Pancreas (tissue), 10 donors: ENCODE measurements at regions not wholly inside any gene's neighbourhood (a gene's known extent, or its start where the extent isn't known, plus 50 kb on each side); places are given as distances from the start of the nearest gene placed in this dataset.

Experiments used
- ATAC-seq, 4 donors: fragments of 200-7000 bp; cut with Tn5 transposase; one replicate each; pipeline versions ENCODE4 v1.8.0 to v1.9.1; 2020; ENCODE audit warnings: mild to moderate bottlenecking in 4 of 4, moderate library complexity in 4 of 4
- DNase-seq, 6 donors: peaks; one replicate each; pipeline ENCODE4 v3.0.0-alpha.2; 2020
- FAIRE-seq: peaks from 2 replicates; lab custom pipeline; 2012; peaks lifted over from hg19 to GRCh38; lab: Jason Lieb, UNC
- H3K27ac ChIP-seq, 4 donors: fragments of 200-600 bp; sonication (generic); 1 replicate in 3 of 4; 2 replicates in 1 of 4; pipeline versions ENCODE4 v1.5.0 to v1.8.0; 2020
- H3K27me3 ChIP-seq, 4 donors: fragments of 200-600 bp; one replicate each; pipeline ENCODE4 v1.8.0; 2021
- H3K36me3 ChIP-seq, 3 donors: fragments of 200-600 bp; sonication (generic) in 1 of 3; one replicate each; pipeline versions ENCODE4 v1.5.0 to v1.8.0; 2020 to 2021
- H3K4me1 ChIP-seq, 3 donors: fragments of 200-600 bp; one replicate each; pipeline ENCODE4 v1.8.0; 2021
- H3K4me3 ChIP-seq, 4 donors: fragments of 200-600 bp; sonication (generic) in 2 of 4; one replicate each; pipeline versions ENCODE4 v1.5.0 to v1.8.0; 2020 to 2021
- H3K9me3 ChIP-seq, 4 donors: fragments of 200-600 bp; one replicate each; pipeline ENCODE4 v1.8.0; 2021
- CTCF ChIP-seq, 4 donors: fragments of 200-600 bp; sonication (generic) in 3 of 4; IDR thresholded peaks; one replicate each; pipeline versions ENCODE4 v1.5.0 to v1.8.0; 2021; ENCODE audit warnings: antibody characterized with exemption in 4 of 4
- WGBS, 2 donors: extraction: QIAGEN DNeasy Blood & Tissue Kit; methylation state at CpG; one replicate each; pipeline ENCODE4 v1.1.7; 2013; 5-methylcytosine and 5-hydroxymethylcytosine counted together
- intact Hi-C, 3 donors: fragments of 100-400 bp; cut with DNase I; formaldehyde crosslinking; loops; one replicate each; pipeline versions ENCODE4 v1.11.1 to v1.14.2; 2022
- donor health status: healthy with polysubstance abuse.
- donor health status: DM: no; HTN: no; CAD: no; lungs with moderate emphysema.
- donor health status: DM: no; HTN: no; CAD: no.
- donor health status: control.
- donor health status: control.
- donor health status: Bipolar disorder and iron deficiency.
- donor health status: DM: yes; HTN: yes; CAD: no.
- donor health status: DM: no; HTN: no; CAD: no.
- donor health status: DM: no; HTN: no; CAD: no.
- donor health status: DM: yes; HTN: yes; CAD: no.

GRCh38 chr10:52915391-52915790, 142.8 kb upstream of the MBL2 start:
- no peak for FAIRE-seq
- intact Hi-C loops = no loop called here

GRCh38 chr10:52911163-52911562, 138.6 kb upstream of the MBL2 start:
- no peaks in the 10 kb centered on the region for H3K4me1 ChIP-seq
- ATAC-seq (no peak), FAIRE-seq (no peak), DNase-seq (no peak)
- H3K27me3 ChIP-seq = no peaks in the 10 kb centered on the region
- H3K9me3 ChIP-seq = no peaks in the 10 kb centered on the region
- no peak overlapping the region for H3K4me3 ChIP-seq
- WGBS, 2 donors = 90 to 100% methylated on average over 1 of the region's 1 CpG
- no peak for TF ChIP-seq CTCF (IDR thresholded peaks at IDR 0.05)
- H3K27ac ChIP-seq = no peak overlapping the region
- no peaks in the 10 kb centered on the region for H3K36me3 ChIP-seq
- intact Hi-C loops = no loop called here

More at GRCh38 chr10:52915391-52915790, 142.8 kb upstream of the MBL2 start:
- Histone ChIP-seq H3K27ac (no peak overlapping the region), H3K4me1 (no peaks in the 10 kb centered on the region), H3K27me3 (no peaks in the 10 kb centered on the region), H3K4me3 (no peak overlapping the region), H3K9me3 (no peaks in the 10 kb centered on the region), H3K36me3 (no peaks in the 10 kb centered on the region)
- TF ChIP-seq CTCF (IDR thresholded peaks at IDR 0.05) = no peak
- 74 to 88% methylated on average over 1 of the region's 1 CpG for WGBS, 2 donors
- ATAC-seq (no peak), DNase-seq (no peak)

DNA sequence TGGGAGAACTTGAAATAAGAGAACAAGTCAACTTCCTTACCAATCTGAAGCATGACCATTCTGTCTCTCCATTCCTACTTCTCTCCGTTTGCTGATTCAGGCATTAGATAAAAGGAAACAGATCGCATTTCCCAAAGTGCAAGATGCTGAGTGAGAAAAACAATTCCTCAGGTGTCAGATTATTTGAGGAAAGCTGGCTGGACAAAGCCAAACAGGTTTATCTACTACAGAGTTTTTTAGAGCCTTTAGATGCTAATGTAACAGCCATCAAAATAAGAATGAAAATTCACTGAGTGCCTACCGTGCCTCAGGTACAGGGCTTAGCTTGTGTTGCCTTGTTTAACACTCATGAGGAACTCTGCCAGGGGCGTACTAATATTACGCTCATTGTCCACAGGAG, 135.9 kb upstream of the MBL2 start:
- H3K4me1 ChIP-seq = no peaks in the 10 kb centered on the region
- no peaks in the 10 kb centered on the region for H3K27me3 ChIP-seq
- no peak for DNase-seq
- WGBS, 2 donors = 58 to 65% methylated on average over 5 of the region's 5 CpGs
- H3K27ac ChIP-seq = no peak overlapping the region
- no peak overlapping the region for H3K4me3 ChIP-seq
- ATAC-seq = no peak
- H3K36me3 ChIP-seq = no peaks in the 10 kb centered on the region
- FAIRE-seq = no peak
- no peak for TF ChIP-seq CTCF (IDR thresholded peaks at IDR 0.05)
- intact Hi-C loops = no loop called here
- no peaks in the 10 kb centered on the region for H3K9me3 ChIP-seq

GRCh38 chr10:52906046-52906445, 133.5 kb upstream of the MBL2 start:
- Histone ChIP-seq H3K27me3 (no peaks in the 10 kb centered on the region), H3K36me3 (no peaks in the 10 kb centered on the region), H3K27ac (no peak overlapping the region), H3K4me1 (no peaks in the 10 kb centered on the region), H3K9me3 (no peaks in the 10 kb centered on the region), H3K4me3 (no peak overlapping the region)
- WGBS, 2 donors = 59 to 60% methylated on average over 1 of the region's 1 CpG
- DNase-seq (no peak), FAIRE-seq (no peak), ATAC-seq (no peak)
- TF ChIP-seq CTCF (IDR thresholded peaks at IDR 0.05) = no peak
- intact Hi-C loops = no loop called here

GRCh38 chr10:52903397-52903938, 130.9 kb upstream of the MBL2 start:
- H3K36me3 ChIP-seq = no peaks in the 10 kb centered on the region
- no peak for TF ChIP-seq CTCF (IDR thresholded peaks at IDR 0.05)
- intact Hi-C loops = no loop called here
- no peak for FAIRE-seq
- no peak overlapping the region for H3K4me3 ChIP-seq
- no peaks in the 10 kb centered on the region for H3K9me3 ChIP-seq
- ATAC-seq = no peak
- H3K4me1 ChIP-seq = no peaks in the 10 kb centered on the region
- DNase-seq = no peak
- H3K27ac ChIP-seq = no peak overlapping the region
- 44 to 76% methylated on average over 3 of the region's 3 CpGs for WGBS, 2 donors
- no peaks in the 10 kb centered on the region for H3K27me3 ChIP-seq
